ENCODE measurements at regions not wholly inside any gene's neighbourhood (a gene's known extent, or its start where the extent isn't known, plus 50 kb on each side); places are given as distances from the start of the nearest gene placed in this dataset.

DNA sequence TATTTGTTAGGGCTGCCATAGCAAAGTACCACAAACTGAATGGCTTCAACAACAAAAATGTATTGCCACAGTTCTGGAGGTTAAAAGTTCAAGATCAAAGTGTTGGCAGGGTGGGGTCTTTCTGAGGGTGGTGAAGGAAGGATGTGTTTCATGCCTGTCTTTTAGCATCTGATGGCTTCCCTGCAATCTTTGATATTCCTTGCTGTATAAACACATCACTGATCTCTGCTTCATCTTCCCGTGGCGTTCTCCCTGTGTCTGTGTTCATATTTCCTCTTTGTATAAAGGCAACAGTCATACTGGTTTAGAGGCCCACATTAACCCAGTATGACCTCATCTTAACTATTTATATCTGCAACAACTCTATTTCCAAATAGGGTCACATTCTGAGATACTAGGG lies 167.5 kb downstream of the BTG1 start:
- TF ChIP-seq, protein P1, sequence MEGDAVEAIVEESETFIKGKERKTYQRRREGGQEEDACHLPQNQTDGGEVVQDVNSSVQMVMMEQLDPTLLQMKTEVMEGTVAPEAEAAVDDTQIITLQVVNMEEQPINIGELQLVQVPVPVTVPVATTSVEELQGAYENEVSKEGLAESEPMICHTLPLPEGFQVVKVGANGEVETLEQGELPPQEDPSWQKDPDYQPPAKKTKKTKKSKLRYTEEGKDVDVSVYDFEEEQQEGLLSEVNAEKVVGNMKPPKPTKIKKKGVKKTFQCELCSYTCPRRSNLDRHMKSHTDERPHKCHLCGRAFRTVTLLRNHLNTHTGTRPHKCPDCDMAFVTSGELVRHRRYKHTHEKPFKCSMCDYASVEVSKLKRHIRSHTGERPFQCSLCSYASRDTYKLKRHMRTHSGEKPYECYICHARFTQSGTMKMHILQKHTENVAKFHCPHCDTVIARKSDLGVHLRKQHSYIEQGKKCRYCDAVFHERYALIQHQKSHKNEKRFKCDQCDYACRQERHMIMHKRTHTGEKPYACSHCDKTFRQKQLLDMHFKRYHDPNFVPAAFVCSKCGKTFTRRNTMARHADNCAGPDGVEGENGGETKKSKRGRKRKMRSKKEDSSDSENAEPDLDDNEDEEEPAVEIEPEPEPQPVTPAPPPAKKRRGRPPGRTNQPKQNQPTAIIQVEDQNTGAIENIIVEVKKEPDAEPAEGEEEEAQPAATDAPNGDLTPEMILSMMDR (IDR thresholded peaks at IDR 0.05; ENCODE audit: low read depth, low read length), result no peak
- TF ChIP-seq, protein P2, sequence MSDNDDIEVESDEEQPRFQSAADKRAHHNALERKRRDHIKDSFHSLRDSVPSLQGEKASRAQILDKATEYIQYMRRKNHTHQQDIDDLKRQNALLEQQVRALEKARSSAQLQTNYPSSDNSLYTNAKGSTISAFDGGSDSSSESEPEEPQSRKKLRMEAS (IDR thresholded peaks at IDR 0.05; ENCODE audit: low read depth, low read length), result no peak
